Transverse colon (tissue), 4 donors: ENCODE measurements at regions not wholly inside any gene's neighbourhood (a gene's known extent, or its start where the extent isn't known, plus 50 kb on each side); places are given as distances from the start of the nearest gene placed in this dataset.

Experiments used
- CTCF ChIP-seq, 5 experiments: fragments of 200-600 bp in 3 of 5; fragments of 450-650 bp in 2 of 5; sonication (generic) in 3 of 5; IDR thresholded peaks; 1 replicate in 2 of 5; 2 replicates in 3 of 5; pipeline ENCODE4 v1.5.1; 2016 to 2017; ENCODE audit warnings: antibody characterized with exemption in 5 of 5, inconsistent platforms in 3 of 5, mild to moderate bottlenecking in 2 of 5, moderate library complexity in 1 of 5
- EP300 ChIP-seq: sonication (generic); formaldehyde crosslinking; IDR thresholded peaks from one replicate; pipeline ENCODE4 v1.6.1; 2017; ENCODE audit warnings: antibody characterized with exemption, low read depth
- POLR2A ChIP-seq: fragments of 450-650 bp; IDR thresholded peaks from one replicate; pipeline ENCODE4 v1.6.1; 2016; ENCODE audit warnings: antibody characterized with exemption, mild to moderate bottlenecking, moderate library complexity
- POLR2AphosphoS5 ChIP-seq, 3 donors: sonication (generic); formaldehyde crosslinking; IDR thresholded peaks; one replicate each; pipeline ENCODE4 v1.6.1; 2016; ENCODE audit warnings: antibody characterized with exemption in 3 of 3

GRCh38 chr4:74567981-74568380 lies 123.0 kb downstream of the AREG start:
- TF ChIP-seq EP300 (no peak), CTCF (IDR thresholded peaks at IDR 0.05) (no peak), POLR2AphosphoS5 (IDR thresholded peaks at IDR 0.05) (no peak), POLR2A (no peak)
